Cardiac fibroblast (primary cell): ENCODE measurements at regions not wholly inside any gene's neighbourhood (a gene's known extent, or its start where the extent isn't known, plus 50 kb on each side); places are given as distances from the start of the nearest gene placed in this dataset.
"Not testable (repeated sequence)": the region's sequence is repeated elsewhere in the genome, so short reads cannot be mapped to it uniquely, and the experiment has no call there.

Source experiments
- DNase-seq, 2 donors: peaks; one replicate each; pipeline versions ENCODE4 v3.0.0 to v3.0.0-alpha.2; 2010; ENCODE audit warnings: low read depth in 2 of 2
- H3K4me3 ChIP-seq, 2 donors: replicated peaks in 1 of 2; 1 replicate in 1 of 2; 2 replicates in 1 of 2; pipeline ENCODE4 v1.5.1; 2011; ENCODE audit warnings: low read depth in 2 of 2, low read length in 2 of 2, mild to moderate bottlenecking in 2 of 2, moderate library complexity in 1 of 2
- TF ChIP-seq, protein P1 (sequence below): IDR thresholded peaks from one replicate; pipeline ENCODE4 v1.5.1; 2011; ENCODE audit warnings: low read depth, mild to moderate bottlenecking, low read length, inconsistent platforms

DNA sequence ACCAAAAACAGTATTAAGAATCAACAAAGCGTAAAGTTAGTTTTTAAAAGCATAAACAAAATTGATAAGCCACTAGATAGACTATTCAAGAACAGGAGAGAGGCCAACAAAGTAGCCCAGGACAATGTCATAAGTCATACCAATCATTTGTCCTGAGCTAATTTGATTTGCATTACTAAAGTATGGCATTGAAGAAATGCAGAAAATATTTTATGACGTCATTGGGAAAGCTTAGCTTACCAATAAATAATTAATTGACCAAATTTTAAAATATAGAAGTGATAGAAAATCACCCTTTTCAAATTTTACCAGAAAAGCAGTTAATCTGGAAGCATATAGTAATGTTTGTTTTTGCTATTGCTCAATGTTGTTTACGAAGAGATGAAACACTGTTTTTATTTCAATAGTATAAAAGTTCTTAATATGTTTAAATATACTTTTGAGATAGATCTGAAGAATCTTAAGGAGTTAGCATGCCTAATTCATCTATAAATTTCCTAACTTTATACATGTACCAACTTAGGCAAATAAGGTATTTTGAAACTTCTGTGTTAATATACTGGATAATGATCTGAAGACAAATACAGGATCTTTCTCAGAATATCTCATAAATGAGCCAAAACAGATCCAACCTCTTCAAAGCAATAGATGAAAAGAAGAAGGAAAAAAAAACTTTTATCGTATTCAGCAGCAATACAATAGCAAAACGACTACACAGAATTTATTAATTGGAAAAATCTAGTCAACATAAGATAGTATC is 1118.5 kb downstream of the SLC16A7 start:
- no peak overlapping the region for H3K4me3 ChIP-seq
- DNase-seq, result no peak
- TF ChIP-seq, protein P1, sequence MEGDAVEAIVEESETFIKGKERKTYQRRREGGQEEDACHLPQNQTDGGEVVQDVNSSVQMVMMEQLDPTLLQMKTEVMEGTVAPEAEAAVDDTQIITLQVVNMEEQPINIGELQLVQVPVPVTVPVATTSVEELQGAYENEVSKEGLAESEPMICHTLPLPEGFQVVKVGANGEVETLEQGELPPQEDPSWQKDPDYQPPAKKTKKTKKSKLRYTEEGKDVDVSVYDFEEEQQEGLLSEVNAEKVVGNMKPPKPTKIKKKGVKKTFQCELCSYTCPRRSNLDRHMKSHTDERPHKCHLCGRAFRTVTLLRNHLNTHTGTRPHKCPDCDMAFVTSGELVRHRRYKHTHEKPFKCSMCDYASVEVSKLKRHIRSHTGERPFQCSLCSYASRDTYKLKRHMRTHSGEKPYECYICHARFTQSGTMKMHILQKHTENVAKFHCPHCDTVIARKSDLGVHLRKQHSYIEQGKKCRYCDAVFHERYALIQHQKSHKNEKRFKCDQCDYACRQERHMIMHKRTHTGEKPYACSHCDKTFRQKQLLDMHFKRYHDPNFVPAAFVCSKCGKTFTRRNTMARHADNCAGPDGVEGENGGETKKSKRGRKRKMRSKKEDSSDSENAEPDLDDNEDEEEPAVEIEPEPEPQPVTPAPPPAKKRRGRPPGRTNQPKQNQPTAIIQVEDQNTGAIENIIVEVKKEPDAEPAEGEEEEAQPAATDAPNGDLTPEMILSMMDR, result no peak

DNA sequence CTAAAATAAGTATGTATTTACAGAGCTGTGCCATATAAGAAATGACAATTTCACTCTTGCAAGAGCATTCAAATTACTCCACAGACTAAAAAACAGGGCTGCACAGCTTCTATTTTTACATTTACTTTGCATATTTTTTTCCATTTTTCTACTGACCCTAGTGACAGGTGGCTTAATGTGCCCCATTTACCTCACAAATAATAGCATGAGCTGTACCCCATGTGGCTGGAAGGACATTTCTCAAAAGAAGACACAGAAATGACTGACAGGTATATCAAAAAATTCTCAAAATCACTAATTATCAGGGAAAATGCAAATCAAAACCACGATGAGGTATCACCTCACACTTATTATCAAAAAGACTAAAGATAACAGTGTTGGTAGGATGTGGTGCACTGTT is 1128.6 kb downstream of the SLC16A7 start:
- TF ChIP-seq, protein P1, result no peak
- no peak overlapping the region for H3K4me3 ChIP-seq
- no peak for DNase-seq

DNA sequence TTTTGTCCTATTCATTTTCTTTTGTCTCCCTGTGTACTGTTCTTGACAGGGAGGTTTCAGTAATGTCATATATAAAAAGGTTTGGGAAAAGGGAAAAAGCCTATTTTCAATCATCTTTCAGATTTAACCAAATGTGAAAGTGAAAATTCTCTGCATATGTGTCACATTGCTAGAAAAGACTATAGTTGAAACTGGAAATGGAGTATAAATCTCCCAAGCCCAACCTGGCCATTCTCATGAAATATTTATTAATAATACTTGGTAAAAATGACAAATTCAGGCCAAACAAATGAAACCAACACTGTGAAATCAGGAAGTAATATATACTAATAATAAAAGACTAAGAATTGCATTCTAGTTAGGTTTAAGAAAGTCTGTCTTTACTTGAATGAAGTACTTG is 1129.2 kb downstream of the SLC16A7 start:
- H3K4me3 ChIP-seq, result no peak overlapping the region
- no peak for DNase-seq
- TF ChIP-seq, protein P1, result no peak

DNA sequence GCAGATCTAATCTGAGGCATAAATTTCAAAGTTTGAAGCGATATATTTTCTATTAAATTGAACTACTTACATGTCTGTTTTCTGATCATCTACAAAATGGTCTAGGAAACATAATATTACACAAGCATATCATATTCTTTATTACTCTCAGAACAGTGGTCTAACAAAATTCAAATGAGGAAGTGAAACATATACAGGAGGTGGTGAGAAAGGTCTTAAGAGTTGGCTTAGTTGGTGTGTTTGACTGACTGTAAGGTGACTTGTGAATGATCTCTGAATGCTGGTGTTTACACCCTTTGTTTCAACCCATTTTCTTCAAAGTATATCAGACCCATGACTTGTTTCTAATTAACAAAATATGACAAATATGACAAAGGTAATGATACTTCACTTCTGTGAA is 1156.8 kb downstream of the SLC16A7 start:
- H3K4me3 ChIP-seq, result no peak overlapping the region
- no peak for DNase-seq
- TF ChIP-seq, protein P1, result no peak

DNA sequence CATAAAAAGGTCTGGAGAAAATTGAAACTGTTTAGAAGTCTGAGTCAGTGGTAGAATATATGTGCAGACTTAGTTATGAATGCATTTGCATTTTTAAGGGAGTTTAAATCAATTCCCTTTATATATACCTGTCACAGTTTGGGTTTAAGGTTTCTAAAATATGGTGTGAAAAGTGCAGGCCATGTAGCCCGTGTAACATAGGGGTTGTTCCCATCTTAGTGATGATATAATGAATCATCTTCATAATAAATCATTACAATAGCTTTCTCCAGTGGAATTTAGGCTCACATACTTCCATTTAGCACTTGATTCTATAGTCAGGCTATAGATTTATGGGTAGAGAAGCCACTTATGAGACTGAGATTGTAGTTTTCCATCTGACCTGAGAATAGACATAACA is 1162.4 kb downstream of the SLC16A7 start:
- DNase-seq, result no peak
- H3K4me3 ChIP-seq, result no peak overlapping the region
- TF ChIP-seq, protein P1, result no peak

DNA sequence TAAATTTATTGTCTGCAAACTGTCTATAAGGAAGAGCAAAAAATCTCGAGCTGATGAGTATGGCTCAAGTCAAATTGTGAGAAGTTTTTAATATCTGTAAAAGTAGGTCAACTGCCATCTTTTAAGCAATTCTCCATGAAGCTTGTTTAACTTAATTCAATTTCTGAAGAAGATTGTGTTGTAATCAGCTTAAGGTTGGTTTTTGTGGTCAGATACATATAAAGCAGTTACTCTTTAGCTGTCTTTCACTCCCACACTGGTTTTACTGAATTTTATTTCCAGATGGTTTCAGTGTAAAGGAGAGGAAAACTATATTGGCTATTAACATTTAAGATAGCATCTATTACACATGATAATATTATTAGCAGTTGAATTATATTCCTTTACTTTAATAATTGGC is 1165.1 kb downstream of the SLC16A7 start:
- no peak overlapping the region for H3K4me3 ChIP-seq
- TF ChIP-seq, protein P1, result no peak
- no peak for DNase-seq

DNA sequence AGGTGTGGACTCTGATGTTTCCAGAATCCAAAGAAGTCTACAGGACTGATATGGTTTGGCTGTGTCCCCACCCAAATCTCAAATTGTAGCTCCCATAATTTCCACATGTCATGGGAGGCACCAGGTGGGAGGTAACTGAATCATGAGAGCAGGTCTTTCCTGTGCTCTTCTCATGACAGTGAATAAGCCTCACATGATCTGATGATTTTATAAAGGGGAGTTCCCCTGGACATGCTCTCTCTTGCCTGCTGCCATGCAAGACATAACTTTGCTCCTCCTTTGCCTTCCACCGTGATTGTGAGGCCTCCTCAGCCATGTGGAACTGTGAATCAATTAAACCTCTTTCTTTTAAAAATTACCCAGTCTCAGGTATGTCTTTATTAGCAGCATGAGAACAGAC is 1205.3 kb downstream of the SLC16A7 start:
- DNase-seq, H3K4me3 ChIP-seq: not testable (repeated sequence)
